Epithelial cell of proximal tubule (primary cell): ENCODE measurements at regions not wholly inside any gene's neighbourhood (a gene's known extent, or its start where the extent isn't known, plus 50 kb on each side); places are given as distances from the start of the nearest gene placed in this dataset.

Experiments used
- DNase-seq: peaks from one replicate; pipeline ENCODE4 v3.0.0-alpha.2; 2011; ENCODE audit warnings: low read depth
- H3K4me3 ChIP-seq: 2 replicates; pipeline ENCODE4 v1.5.1; 2011; ENCODE audit warnings: low read depth, mild to moderate bottlenecking, low read length
- TF ChIP-seq, protein P1 (sequence below): conservative IDR thresholded peaks from 2 replicates; pipeline ENCODE4 v1.5.1; 2012; ENCODE audit warnings: low read depth, mild to moderate bottlenecking, low read length

DNA sequence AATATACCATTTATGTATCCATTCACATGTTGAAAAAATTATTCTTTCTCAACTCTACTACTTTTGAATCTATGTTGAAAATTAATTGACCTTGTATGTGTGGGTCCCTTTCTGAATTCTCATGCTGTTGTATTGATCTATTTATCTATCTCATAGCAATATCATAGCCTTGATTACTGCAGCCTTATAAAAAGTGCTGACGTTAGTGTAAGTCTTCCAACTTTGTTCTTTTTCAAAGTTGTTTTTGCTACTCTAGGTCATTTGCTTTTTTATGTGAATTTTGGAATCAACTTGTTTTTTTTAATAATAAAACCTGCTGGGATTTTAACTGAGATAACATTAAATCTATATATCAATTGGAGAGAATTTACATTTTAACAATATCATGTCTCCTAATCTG is 52.2 kb upstream of the PAX3 start:
- no peak for DNase-seq
- TF ChIP-seq, protein P1, sequence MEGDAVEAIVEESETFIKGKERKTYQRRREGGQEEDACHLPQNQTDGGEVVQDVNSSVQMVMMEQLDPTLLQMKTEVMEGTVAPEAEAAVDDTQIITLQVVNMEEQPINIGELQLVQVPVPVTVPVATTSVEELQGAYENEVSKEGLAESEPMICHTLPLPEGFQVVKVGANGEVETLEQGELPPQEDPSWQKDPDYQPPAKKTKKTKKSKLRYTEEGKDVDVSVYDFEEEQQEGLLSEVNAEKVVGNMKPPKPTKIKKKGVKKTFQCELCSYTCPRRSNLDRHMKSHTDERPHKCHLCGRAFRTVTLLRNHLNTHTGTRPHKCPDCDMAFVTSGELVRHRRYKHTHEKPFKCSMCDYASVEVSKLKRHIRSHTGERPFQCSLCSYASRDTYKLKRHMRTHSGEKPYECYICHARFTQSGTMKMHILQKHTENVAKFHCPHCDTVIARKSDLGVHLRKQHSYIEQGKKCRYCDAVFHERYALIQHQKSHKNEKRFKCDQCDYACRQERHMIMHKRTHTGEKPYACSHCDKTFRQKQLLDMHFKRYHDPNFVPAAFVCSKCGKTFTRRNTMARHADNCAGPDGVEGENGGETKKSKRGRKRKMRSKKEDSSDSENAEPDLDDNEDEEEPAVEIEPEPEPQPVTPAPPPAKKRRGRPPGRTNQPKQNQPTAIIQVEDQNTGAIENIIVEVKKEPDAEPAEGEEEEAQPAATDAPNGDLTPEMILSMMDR, result no peak
- H3K4me3 ChIP-seq, result no peak overlapping the region

DNA sequence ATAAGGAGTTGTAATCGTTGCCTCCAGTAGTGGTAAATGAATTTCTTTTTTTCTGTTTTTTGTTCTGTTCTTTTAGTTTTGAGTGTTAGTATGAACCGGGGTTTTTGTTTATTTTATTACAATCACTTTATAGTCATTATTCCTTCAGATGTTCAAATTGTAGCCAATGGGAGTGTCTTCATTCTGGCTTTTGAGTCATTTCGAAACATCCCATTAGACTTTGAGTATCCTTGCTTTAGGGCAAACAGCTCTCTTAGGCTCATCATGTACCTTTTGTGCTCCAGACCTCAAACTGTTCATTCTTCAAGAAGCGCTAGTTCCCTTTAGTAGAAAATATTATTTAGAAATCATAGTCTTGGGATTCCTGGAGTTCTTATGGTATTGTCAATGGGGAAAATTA is 54.2 kb upstream of the PAX3 start:
- DNase-seq, result no peak
- TF ChIP-seq, protein P1, result no peak
- H3K4me3 ChIP-seq, result no peak overlapping the region

DNA sequence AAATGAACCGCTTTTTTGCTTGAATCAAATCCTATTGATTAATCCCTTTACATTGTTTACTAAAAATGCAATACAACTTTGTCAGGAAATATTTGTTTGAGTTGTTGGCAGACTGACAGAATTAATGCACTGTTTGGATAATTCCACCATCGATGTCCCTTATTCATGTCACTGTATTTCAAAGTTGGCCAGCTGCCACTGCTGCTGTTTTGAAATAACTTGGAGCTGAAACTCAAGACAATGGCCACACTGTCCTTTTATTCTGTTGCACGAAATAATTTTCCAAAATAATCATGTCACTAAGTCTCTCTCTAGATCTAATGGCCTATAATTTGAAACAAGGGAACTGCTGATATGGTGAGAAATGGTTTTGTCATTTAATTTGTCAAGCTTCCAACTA is 55.2 kb upstream of the PAX3 start:
- no peak for DNase-seq
- no peak overlapping the region for H3K4me3 ChIP-seq
- TF ChIP-seq, protein P1, result no peak

DNA sequence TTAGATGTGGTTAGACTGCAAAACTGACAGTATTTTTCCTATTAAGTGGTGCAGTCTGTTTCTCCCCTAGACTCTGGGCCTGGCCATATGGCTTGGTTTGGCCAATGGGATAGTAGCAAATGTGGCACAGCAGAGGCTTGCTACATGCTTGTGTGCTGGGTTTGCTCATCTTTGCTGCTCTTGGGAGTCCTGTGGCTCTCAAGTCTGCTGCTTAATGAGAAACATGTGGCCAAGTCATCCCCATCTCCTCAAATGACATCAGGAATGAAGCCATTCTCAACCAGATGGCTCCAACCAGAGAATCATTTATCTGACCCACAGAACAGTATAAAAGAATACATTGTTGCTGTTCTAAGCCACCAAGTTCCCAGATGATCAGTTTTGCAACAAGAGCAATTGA is 57.1 kb upstream of the PAX3 start:
- DNase-seq, result no peak
- TF ChIP-seq, protein P1, result no peak

DNA sequence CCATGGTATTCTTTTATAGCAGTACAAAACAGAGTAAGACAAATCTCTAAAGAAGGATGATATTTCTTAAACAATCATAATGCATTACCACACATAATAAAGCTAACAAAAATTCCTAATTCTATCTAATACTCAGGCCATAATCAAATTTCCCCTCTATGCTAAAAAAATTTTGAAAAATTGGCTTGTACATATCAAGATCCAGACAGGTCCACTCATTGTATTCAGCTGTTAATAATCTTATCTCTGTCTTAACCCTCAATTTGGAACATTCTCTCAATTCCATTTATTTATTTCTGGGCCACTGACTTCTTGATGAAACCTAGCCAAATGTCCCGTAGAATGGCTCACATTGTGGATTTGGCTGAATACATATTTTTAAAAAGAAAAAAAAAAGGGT is 59.1 kb upstream of the PAX3 start:
- H3K4me3 ChIP-seq, result no peak overlapping the region
- no peak for DNase-seq
- TF ChIP-seq, protein P1, result no peak

More for the DNA sequence above, 57.1 kb upstream of the PAX3 start:
- no peak overlapping the region for H3K4me3 ChIP-seq

DNA sequence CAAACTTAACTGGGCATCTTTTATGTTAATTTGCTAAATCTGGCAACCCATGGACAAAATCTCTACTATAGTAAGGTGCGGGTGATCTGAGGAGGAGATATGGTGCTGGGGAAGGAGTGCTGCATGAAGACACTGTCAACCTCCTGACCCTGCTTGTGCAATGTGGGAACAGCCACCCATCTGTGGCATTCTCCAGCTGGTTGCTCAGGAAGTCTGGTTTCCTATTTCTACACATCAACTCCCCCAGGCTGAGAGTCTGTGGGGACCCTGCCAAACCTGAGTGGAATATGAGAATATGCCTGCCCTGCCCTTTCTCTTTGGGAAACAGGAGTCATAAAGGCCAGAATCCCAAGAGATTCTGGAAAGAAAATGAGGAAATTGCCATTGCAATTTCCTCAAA is 60.1 kb upstream of the PAX3 start:
- peak; percentile 30 for DNase-seq
- TF ChIP-seq, protein P1, result no peak
- H3K4me3 ChIP-seq, result no peak overlapping the region

DNA sequence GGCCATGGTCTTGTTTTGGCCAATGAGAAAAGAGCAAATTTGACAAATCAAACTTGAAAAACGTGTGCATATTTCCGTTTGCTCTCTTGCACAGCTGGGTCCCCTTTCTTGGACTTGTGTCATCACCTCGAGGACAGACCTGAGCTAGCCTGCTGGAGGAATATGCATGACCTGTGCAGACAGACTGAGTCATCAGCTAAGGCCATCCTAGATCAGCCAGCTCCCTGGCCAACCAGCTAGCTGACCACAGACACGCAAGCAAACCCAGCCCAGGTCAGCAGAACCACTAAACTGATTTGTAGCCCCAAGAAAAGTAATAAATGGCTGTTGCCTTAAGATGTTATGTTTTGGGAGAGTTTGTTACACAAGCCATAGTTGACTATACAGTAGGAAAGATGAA is 61.3 kb upstream of the PAX3 start:
- no peak for DNase-seq
- H3K4me3 ChIP-seq, result no peak overlapping the region
- TF ChIP-seq, protein P1, result no peak
